Gastrocnemius medialis (tissue), 4 donors: ENCODE measurements at regions not wholly inside any gene's neighbourhood (a gene's known extent, or its start where the extent isn't known, plus 50 kb on each side); places are given as distances from the start of the nearest gene placed in this dataset.
A peak's percentile ranks its signal among the peaks of the same experiment; 100 is the strongest.

Experiments
- ATAC-seq, 2 donors: fragments of 150-250 bp; one replicate each; pipeline ENCODE4 v1.9.1; 2016
- DNase-seq, 2 donors: peaks; one replicate each; pipeline ENCODE4 v3.0.0-alpha.2; 2019
- H3K27ac ChIP-seq, 4 donors: fragments of 200-600 bp; sonication (generic); 1 replicate in 1 of 4; 2 replicates in 3 of 4; pipeline ENCODE4 v1.5.1; 2016 to 2018; ENCODE audit warnings: mild to moderate bottlenecking in 2 of 4, moderate library complexity in 1 of 4
- H3K27me3 ChIP-seq, 3 donors: fragments of 200-600 bp; sonication (generic) in 2 of 3; 1 replicate in 1 of 3; 2 replicates in 2 of 3; pipeline versions ENCODE4 v1.5.1 to v1.6.0; 2016 to 2019; ENCODE audit warnings: mild to moderate bottlenecking in 1 of 3, moderate library complexity in 1 of 3
- H3K36me3 ChIP-seq, 2 donors: fragments of 200-600 bp; sonication (generic) in 1 of 2; one replicate each; pipeline ENCODE4 v1.5.1; 2017 to 2018
- H3K4me1 ChIP-seq, 2 donors: fragments of 200-600 bp; sonication (generic) in 1 of 2; one replicate each; pipeline ENCODE4 v1.5.1; 2016 to 2017; ENCODE audit warnings: mild to moderate bottlenecking in 2 of 2
- H3K4me3 ChIP-seq, 4 donors: fragments of 200-600 bp; sonication (generic) in 3 of 4; 1 replicate in 1 of 4; 2 replicates in 3 of 4; pipeline ENCODE4 v1.5.1; 2016 to 2019; ENCODE audit warnings: mild to moderate bottlenecking in 2 of 4
- H3K9me3 ChIP-seq, 3 donors: fragments of 200-600 bp; sonication (generic) in 2 of 3; 1 replicate in 1 of 3; 2 replicates in 2 of 3; pipeline ENCODE4 v1.5.1; 2016 to 2019
- CTCF ChIP-seq, 5 experiments: fragments of 450-650 bp in 3 of 5; fragments of 200-600 bp in 2 of 5; sonication (generic) in 2 of 5; IDR thresholded peaks in 4 of 5; conservative IDR thresholded peaks in 1 of 5; 1 replicate in 4 of 5; 2 replicates in 1 of 5; pipeline ENCODE4 v1.5.1; 2016 to 2019; ENCODE audit warnings: antibody characterized with exemption in 5 of 5, mild to moderate bottlenecking in 3 of 5, moderate library complexity in 3 of 5
- POLR2A ChIP-seq, 2 donors: fragments of 450-650 bp; IDR thresholded peaks; one replicate each; pipeline ENCODE4 v1.6.1; 2017; ENCODE audit warnings: antibody characterized with exemption in 2 of 2, mild to moderate bottlenecking in 2 of 2, moderate library complexity in 2 of 2
- in situ Hi-C, 4 donors: fragments of 200-750 bp; cut with MboI; loops; one replicate each; pipeline versions ENCODE4 v1.15.0 to v1.8.0; 2017; ENCODE audit warnings: low sequenced_read_pairs in 4 of 4
- intact Hi-C: fragments of 100-400 bp; cut with DNase I; formaldehyde crosslinking; loops from one replicate; pipeline ENCODE4 v1.15.1; 2023; ENCODE audit warnings: low total_unique reads

GRCh38 chr14:30218907-30219306, 291.3 kb upstream of the PRKD1 start:
- in situ Hi-C loops (loop anchor here (10.0 to 25.0 kb wide), 4 partner anchors 657 to 1457 kb away; partner anchors contain the start of gene FOXG1 (in 1 of the 4)), intact Hi-C loops (no loop called here)
- Histone ChIP-seq H3K36me3 (no peaks in the 10 kb centered on the region), H3K4me1 (peaks cover 12 to 30% of the 10 kb centered on the region in 2 donors), H3K27me3 (no peaks in the 10 kb centered on the region), H3K9me3 (no peaks in the 10 kb centered on the region), H3K27ac (no peak overlapping the region), H3K4me3 (no peak overlapping the region)
- DNase-seq (no peak), ATAC-seq (no peak)
- TF ChIP-seq POLR2A (IDR thresholded peaks at IDR 0.05) (no peak), CTCF (IDR thresholded peaks at IDR 0.05 in 4 of 5, conservative IDR thresholded peaks at IDR 0.05 in 1 of 5) (no peak)

GRCh38 chr14:30221546-30221945, 293.9 kb upstream of the PRKD1 start:
- no peaks in the 10 kb centered on the region for H3K9me3 ChIP-seq
- no peak for DNase-seq
- H3K27me3 ChIP-seq, result no peaks in the 10 kb centered on the region
- H3K27ac ChIP-seq, result peak overlapping the region in 1 of 4 donors; percentile 10
- H3K4me3 ChIP-seq, result no peak overlapping the region
- in situ Hi-C loops, result loop anchor here in 3 of 4 donors (25.0 kb wide), 3 partner anchors 659 to 1459 kb away; partner anchors contain the start of gene FOXG1 (in 1 of the 3)
- H3K36me3 ChIP-seq, result no peaks in the 10 kb centered on the region
- no peak for ATAC-seq
- intact Hi-C loops, result loop anchor here (10.0 kb wide), 1 partner anchor 297 kb away; the partner anchor contains the start of gene PRKD1
- TF ChIP-seq CTCF (IDR thresholded peaks at IDR 0.05 in 4 of 5, conservative IDR thresholded peaks at IDR 0.05 in 1 of 5), result no peak
- TF ChIP-seq POLR2A (IDR thresholded peaks at IDR 0.05), result no peak
- peaks cover 17 to 41% of the 10 kb centered on the region in 2 donors for H3K4me1 ChIP-seq

GRCh38 chr14:30223385-30223785, 295.7 kb upstream of the PRKD1 start:
- Histone ChIP-seq H3K4me3 (no peak overlapping the region), H3K9me3 (no peaks in the 10 kb centered on the region), H3K4me1 (peaks cover 17 to 41% of the 10 kb centered on the region in 2 donors), H3K27ac (peak overlapping the region; percentile 58 to 73 (median 66)), H3K36me3 (no peaks in the 10 kb centered on the region), H3K27me3 (no peaks in the 10 kb centered on the region)
- intact Hi-C loops (loop anchor here (10.0 kb wide), 1 partner anchor 299 kb away; the partner anchor contains the start of gene PRKD1), in situ Hi-C loops (loop anchor here in 3 of 4 donors (25.0 kb wide), 3 partner anchors 661 to 1461 kb away; partner anchors contain the start of gene FOXG1 (in 1 of the 3))
- ATAC-seq, result peak; percentile 71 to 74
- DNase-seq, result peak; percentile 50 to 58
- TF ChIP-seq POLR2A (IDR thresholded peaks at IDR 0.05), result no peak
- no peak for TF ChIP-seq CTCF (IDR thresholded peaks at IDR 0.05 in 4 of 5, conservative IDR thresholded peaks at IDR 0.05 in 1 of 5)

- Histone ChIP-seq H3K4me1 (peaks cover 17 to 41% of the 10 kb centered on the region in 2 donors), H3K27ac (peak overlapping the region; percentile 58 to 73 (median 66)), H3K4me3 (no peak overlapping the region), H3K36me3 (no peaks in the 10 kb centered on the region), H3K27me3 (no peaks in the 10 kb centered on the region), H3K9me3 (no peaks in the 10 kb centered on the region)
- DNase-seq (no peak), ATAC-seq (no peak)
- intact Hi-C loops, result loop anchor here (10.0 kb wide), 1 partner anchor 299 kb away; the partner anchor contains the start of gene PRKD1
- in situ Hi-C loops, result loop anchor here in 3 of 4 donors (25.0 kb wide), 3 partner anchors 662 to 1462 kb away; partner anchors contain the start of gene FOXG1 (in 1 of the 3)
- TF ChIP-seq POLR2A (IDR thresholded peaks at IDR 0.05) (no peak), CTCF (IDR thresholded peaks at IDR 0.05 in 4 of 5, conservative IDR thresholded peaks at IDR 0.05 in 1 of 5) (no peak)
Measured at GRCh38 chr14:30223966-30224365, 296.3 kb upstream of the PRKD1 start.
